ENCODE measurements at regions not wholly inside any gene's neighbourhood (a gene's known extent, or its start where the extent isn't known, plus 50 kb on each side); places are given as distances from the start of the nearest gene placed in this dataset.

GRCh38 chr2:18837240-18837639 lies 247.9 kb upstream of the NT5C1B start:
- in situ Hi-C loops (cut with HindIII; ENCODE audit: extremely low pct_ligation_motif_present, low pct_unique_long_range_greater_than_20kb) (no loop called here), intact Hi-C loops (cut with micrococcal nuclease; ENCODE audit: unreplicated experiment) (no loop called here)
- ATAC-seq (no peak), DNase-seq (ENCODE audit: low spot score) (no peak), FAIRE-seq (no peak)
- Histone ChIP-seq H3K4me2 (ENCODE audit: low read depth, low read length) (no peak overlapping the region), H3K9ac (ENCODE audit: insufficient read depth, low read depth, low read length) (no peak overlapping the region), H3K27me3 (ENCODE audit: control insufficient read depth in 1 of 2, insufficient read depth in 2 of 2, low read length in 2 of 2) (no peaks in the 10 kb centered on the region), H2AFZ (ENCODE audit: low read length) (no peak overlapping the region), H3K4me1 (ENCODE audit: insufficient read depth, low read length) (peaks cover 31% of the 10 kb centered on the region), H3K36me3 (replicated peaks in 1 of 2; ENCODE audit: control insufficient read depth in 1 of 2, insufficient read depth in 2 of 2, low read length in 2 of 2) (no peaks in the 10 kb centered on the region), H3K9me3 (ENCODE audit: low read length) (no peaks in the 10 kb centered on the region), H3K27ac (ENCODE audit: extremely low read length, insufficient read depth, low read length) (no peak overlapping the region), H3K79me2 (ENCODE audit: insufficient read depth, low read length) (no peaks in the 10 kb centered on the region), H4K20me1 (ENCODE audit: insufficient read depth, low read length) (no peaks in the 10 kb centered on the region), H3K4me3 (replicated peaks in 1 of 3; ENCODE audit: insufficient read depth in 1 of 3, low read depth in 2 of 3, low read length in 3 of 3) (no peak overlapping the region)
- BruUV-seq (replicated peaks), result no TSS peak
- ChIA-PET POLR2A (no interaction called here), CTCF (ENCODE audit: low intra/inter-chr PET ratio, low total read pairs) (no interaction called here)
- TF ChIP-seq KDM5A (IDR thresholded peaks at IDR 0.05; ENCODE audit: borderline replicate concordance, low read length), result no peak
- TF ChIP-seq MED8 (CRISPR knock-in tag; IDR thresholded peaks at IDR 0.05; ENCODE audit: insufficient replicate concordance), result no peak
- TF ChIP-seq PCBP2 (optimal IDR thresholded peaks at IDR 0.05; ENCODE audit: low read depth, low read length, poor library complexity, severe bottlenecking), result no peak
- TF ChIP-seq SNAPC2 (CRISPR knock-in tag; IDR thresholded peaks at IDR 0.05), result no peak
- no peak for TF ChIP-seq ZNF841 (CRISPR knock-in tag; IDR thresholded peaks at IDR 0.05; ENCODE audit: borderline replicate concordance)
- no peak for TF ChIP-seq ARNT2 (CRISPR knock-in tag; IDR thresholded peaks at IDR 0.05; ENCODE audit: low read depth)
- TF ChIP-seq ZNF7 (CRISPR knock-in tag; IDR thresholded peaks at IDR 0.05), result no peak
- no peak for TF ChIP-seq TIGD3 (CRISPR knock-in tag; IDR thresholded peaks at IDR 0.05; ENCODE audit: borderline replicate concordance)
- TF ChIP-seq ZBTB37 (CRISPR knock-in tag; IDR thresholded peaks at IDR 0.05), result no peak
- TF ChIP-seq ZNF441 (CRISPR knock-in tag; IDR thresholded peaks at IDR 0.05; ENCODE audit: borderline replicate concordance), result no peak
- no peak for TF ChIP-seq PRPF4 (IDR thresholded peaks at IDR 0.05; ENCODE audit: low read depth, low read length, poor library complexity, severe bottlenecking)
- no peak for TF ChIP-seq ZNF747 (CRISPR knock-in tag; IDR thresholded peaks at IDR 0.05; ENCODE audit: borderline replicate concordance)
- TF ChIP-seq MTERF4 (CRISPR knock-in tag; IDR thresholded peaks at IDR 0.05), result no peak
- no peak for TF ChIP-seq ZNF550 (CRISPR knock-in tag; IDR thresholded peaks at IDR 0.05; ENCODE audit: borderline replicate concordance)
- no peak for TF ChIP-seq THAP9 (CRISPR knock-in tag; IDR thresholded peaks at IDR 0.05; ENCODE audit: borderline replicate concordance)
- TF ChIP-seq NCOA2 (CRISPR knock-in tag; IDR thresholded peaks at IDR 0.05), result no peak
- WGBS (ENCODE audit: low lambda C conversion rate), result 91% methylated on average over 1 of the region's 1 CpG
